ENCODE measurements at regions not wholly inside any gene's neighbourhood (a gene's known extent, or its start where the extent isn't known, plus 50 kb on each side); places are given as distances from the start of the nearest gene placed in this dataset.

DNA sequence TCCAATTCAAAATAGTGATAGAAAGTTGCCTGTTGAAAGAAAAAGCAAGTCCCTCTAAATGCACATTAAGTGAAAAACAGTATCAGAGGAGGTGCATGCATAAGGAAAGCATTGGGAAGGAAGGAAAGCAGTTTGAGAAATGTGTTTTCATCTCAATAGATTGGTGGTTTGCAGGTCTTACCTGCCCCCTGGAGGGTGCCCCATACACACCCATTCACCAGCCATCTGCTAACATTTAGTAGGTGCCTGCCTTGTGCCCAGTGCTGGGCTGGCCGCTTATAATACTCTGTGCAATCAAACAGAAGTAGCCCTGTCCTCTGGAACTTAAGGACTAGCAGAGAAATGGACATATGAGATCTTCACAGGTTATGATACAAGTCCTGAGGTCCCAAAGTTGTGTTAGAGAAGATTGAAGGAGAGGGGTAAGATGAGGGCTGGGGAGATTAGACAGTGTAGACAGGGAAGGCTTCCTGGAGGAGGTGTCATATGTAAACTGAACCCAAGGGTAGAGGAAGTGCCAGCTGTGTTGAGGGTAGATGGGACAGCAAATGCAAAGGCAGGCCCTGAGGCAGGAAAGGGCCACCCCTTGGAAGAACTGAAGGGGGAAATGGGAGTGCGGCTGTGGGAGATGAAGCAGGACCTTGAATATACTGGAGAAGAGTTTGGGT lies 184.2 kb downstream of the MN1 start:
- Histone ChIP-seq H4K5ac (ENCODE audit: insufficient read length, low read depth, low read length) (no peak overlapping the region), H3K27ac (ENCODE audit: insufficient read length, low read depth, low read length) (no peak overlapping the region), H2BK5ac (ENCODE audit: insufficient read length, low read length) (no peak overlapping the region), H3T11ph (ENCODE audit: low read length) (no peak overlapping the region), H3K18ac (ENCODE audit: insufficient read length, low read depth, low read length) (no peak overlapping the region), H3K4me2 (ENCODE audit: insufficient read depth, insufficient read length, low read length) (no peak overlapping the region), H4K20me1 (ENCODE audit: control insufficient read depth, insufficient read depth, insufficient read length) (no peaks in the 10 kb centered on the region), H3K23me2 (ENCODE audit: insufficient read length, low read depth, low read length, poor library complexity, severe bottlenecking) (no peaks in the 10 kb centered on the region), H2BK15ac (ENCODE audit: low read depth, low read length) (no peak overlapping the region), H2BK120ac (ENCODE audit: low read depth, low read length, poor library complexity, severe bottlenecking) (no peak overlapping the region), H3K27me3 (ENCODE audit: insufficient read depth, low read length) (no peaks in the 10 kb centered on the region; the same call in 1 of the 2 replicates), H2AK5ac (ENCODE audit: insufficient read length, low read length) (no peak overlapping the region), H3K79me2 (ENCODE audit: insufficient read depth, low read length) (no peaks in the 10 kb centered on the region), H3K9ac (ENCODE audit: extremely low read depth, insufficient read length, low read length) (no peak overlapping the region), H2BK20ac (ENCODE audit: low read depth, low read length, poor library complexity, severe bottlenecking) (no peak overlapping the region), H3K14ac (ENCODE audit: insufficient read depth, low read length) (no peak overlapping the region), H3K23ac (ENCODE audit: insufficient read length, low read depth, low read length) (no peak overlapping the region), H4K91ac (ENCODE audit: insufficient read length, low read depth, low read length) (no peak overlapping the region), H2AFZ (ENCODE audit: low read length) (no peak overlapping the region), H4K8ac (replicated peaks; ENCODE audit: insufficient read length, low read depth, low read length) (no peak overlapping the region), H3K4ac (ENCODE audit: low read depth, low read length) (no peak overlapping the region), H2BK12ac (ENCODE audit: insufficient read length, low read depth, low read length) (no peak overlapping the region), H3K4me1 (ENCODE audit: insufficient read depth, low read length) (peaks cover 4% of the 10 kb centered on the region; the same call in 1 of the 2 replicates), H3K79me1 (ENCODE audit: insufficient read depth, low read depth, low read length, poor library complexity, severe bottlenecking) (no peaks in the 10 kb centered on the region), H3K9me3 (ENCODE audit: control insufficient read depth, low read depth, low read length) (no peaks in the 10 kb centered on the region), H3K56ac (ENCODE audit: insufficient read length, low read depth, low read length) (no peak overlapping the region)
- no peak for DNase-seq
- TF ChIP-seq, protein P1, sequence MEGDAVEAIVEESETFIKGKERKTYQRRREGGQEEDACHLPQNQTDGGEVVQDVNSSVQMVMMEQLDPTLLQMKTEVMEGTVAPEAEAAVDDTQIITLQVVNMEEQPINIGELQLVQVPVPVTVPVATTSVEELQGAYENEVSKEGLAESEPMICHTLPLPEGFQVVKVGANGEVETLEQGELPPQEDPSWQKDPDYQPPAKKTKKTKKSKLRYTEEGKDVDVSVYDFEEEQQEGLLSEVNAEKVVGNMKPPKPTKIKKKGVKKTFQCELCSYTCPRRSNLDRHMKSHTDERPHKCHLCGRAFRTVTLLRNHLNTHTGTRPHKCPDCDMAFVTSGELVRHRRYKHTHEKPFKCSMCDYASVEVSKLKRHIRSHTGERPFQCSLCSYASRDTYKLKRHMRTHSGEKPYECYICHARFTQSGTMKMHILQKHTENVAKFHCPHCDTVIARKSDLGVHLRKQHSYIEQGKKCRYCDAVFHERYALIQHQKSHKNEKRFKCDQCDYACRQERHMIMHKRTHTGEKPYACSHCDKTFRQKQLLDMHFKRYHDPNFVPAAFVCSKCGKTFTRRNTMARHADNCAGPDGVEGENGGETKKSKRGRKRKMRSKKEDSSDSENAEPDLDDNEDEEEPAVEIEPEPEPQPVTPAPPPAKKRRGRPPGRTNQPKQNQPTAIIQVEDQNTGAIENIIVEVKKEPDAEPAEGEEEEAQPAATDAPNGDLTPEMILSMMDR (conservative IDR thresholded peaks at IDR 0.05) = peak; percentile 28; the same call in 1 of the 3 replicates
- H3K27me3 Mint-ChIP-seq (ENCODE audit: low read depth) = peaks cover 21% of the 10 kb centered on the region
- 0 out of 5 replicates have a peak, but pooled peaks cover 0 to 2% of the 10 kb centered on the region in 2 experiments for H3K9me3 Mint-ChIP-seq
- H3K27ac Mint-ChIP-seq = peak overlapping the region in 1 of 3 experiments; percentile 38; a peak in 1 of 7 replicates
- H3K36me3 Mint-ChIP-seq (ENCODE audit: insufficient read depth in 1 of 3, low read depth in 3 of 3) = no peaks in the 10 kb centered on the region
- H3K4me1 Mint-ChIP-seq = peaks cover 19 to 29% of the 10 kb centered on the region in 2 experiments
- WGBS (ENCODE audit: extremely low coverage, insufficient read length, low lambda C conversion rate) = no CpG with 5 or more reads among the region's 2 CpGs
- H3K4me3 Mint-ChIP-seq = no peak overlapping the region
